ENCODE measurements at regions not wholly inside any gene's neighbourhood (a gene's known extent, or its start where the extent isn't known, plus 50 kb on each side); places are given as distances from the start of the nearest gene placed in this dataset.
"Not testable (repeated sequence)": the region's sequence is repeated elsewhere in the genome, so short reads cannot be mapped to it uniquely, and the experiment has no call there.

- no peak for DNase-seq
Observed at GRCh38 chr18:71329563-71329962, 1040.7 kb downstream of the SOCS6 start.

GRCh38 chr18:71329114-71329513 is 1040.3 kb downstream of the SOCS6 start:
- DNase-seq = no peak

GRCh38 chr18:71327850-71328249 is 1039.0 kb downstream of the SOCS6 start:
- DNase-seq = peak; percentile 14

GRCh38 chr18:71327441-71327840 is 1038.6 kb downstream of the SOCS6 start:
- DNase-seq = no peak

GRCh38 chr18:71326826-71327225 is 1038.0 kb downstream of the SOCS6 start:
- no peak for DNase-seq

- no peak for DNase-seq
Observed at GRCh38 chr18:71324356-71324755, 1035.5 kb downstream of the SOCS6 start.

GRCh38 chr18:71322201-71322600 is 1033.4 kb downstream of the SOCS6 start:
- DNase-seq = no peak

- no peak for DNase-seq
Observed at GRCh38 chr18:71321319-71321718, 1032.5 kb downstream of the SOCS6 start.

- DNase-seq = no peak
Observed at GRCh38 chr18:71304856-71305255, 1016.0 kb downstream of the SOCS6 start.

- DNase-seq = not testable (repeated sequence)
Observed at GRCh38 chr18:71303743-71304142, 1014.9 kb downstream of the SOCS6 start.

- DNase-seq = no peak
Observed at GRCh38 chr18:71301596-71301995, 1012.8 kb downstream of the SOCS6 start.

GRCh38 chr18:71294201-71294600 is 1005.4 kb downstream of the SOCS6 start:
- DNase-seq = not testable (repeated sequence)

GRCh38 chr18:71293322-71293721 is 1004.5 kb downstream of the SOCS6 start:
- peak; percentile 44 for DNase-seq

GRCh38 chr18:71287268-71287667 is 998.4 kb downstream of the SOCS6 start:
- DNase-seq = peak; percentile 80

GRCh38 chr18:71252351-71252865 is 963.6 kb downstream of the SOCS6 start:
- peak; percentile 90 for DNase-seq

- DNase-seq = no peak
Observed at GRCh38 chr18:71250191-71250590, 961.3 kb downstream of the SOCS6 start.

- no peak for DNase-seq
Observed at GRCh38 chr18:71249791-71250190, 960.9 kb downstream of the SOCS6 start.

GRCh38 chr18:71242981-71243380 is 954.1 kb downstream of the SOCS6 start:
- no peak for DNase-seq

- no peak for DNase-seq
Observed at GRCh38 chr18:71238974-71239624, 950.3 kb downstream of the SOCS6 start.

GRCh38 chr18:71237641-71238040 is 948.8 kb downstream of the SOCS6 start:
- no peak for DNase-seq

GRCh38 chr18:71233177-71233576 is 944.3 kb downstream of the SOCS6 start:
- DNase-seq = no peak

- DNase-seq = peak; percentile 34
Observed at GRCh38 chr18:71223486-71223885, 934.6 kb downstream of the SOCS6 start.

GRCh38 chr18:71221405-71221804 is 932.6 kb downstream of the SOCS6 start:
- no peak for DNase-seq

GRCh38 chr18:71212739-71213138 is 923.9 kb downstream of the SOCS6 start:
- DNase-seq = not testable (repeated sequence)

GRCh38 chr18:71212222-71212621 is 923.4 kb downstream of the SOCS6 start:
- DNase-seq = no peak

All from OCI-M1 (cell line).